ENCODE measurements at regions not wholly inside any gene's neighbourhood (a gene's known extent, or its start where the extent isn't known, plus 50 kb on each side); places are given as distances from the start of the nearest gene placed in this dataset.

DNA sequence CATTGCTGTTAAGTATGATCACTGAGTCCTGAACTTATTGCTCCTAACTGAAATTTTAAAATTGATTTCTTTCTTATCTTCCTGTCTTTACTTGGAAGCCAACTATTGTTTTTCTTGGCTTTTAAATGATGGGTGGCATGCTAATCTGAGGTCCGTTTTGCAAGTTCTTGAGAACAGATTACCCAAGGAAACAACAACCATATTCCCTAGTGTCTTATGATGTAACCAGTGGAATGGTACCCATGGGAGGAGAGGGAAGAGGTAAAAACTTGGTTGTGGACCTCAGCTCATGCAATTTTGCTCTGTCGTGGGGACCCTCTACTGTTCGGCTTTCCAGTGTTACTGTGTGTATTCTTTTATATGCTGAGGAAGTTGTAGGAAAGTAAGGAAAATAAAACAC lies 454.8 kb upstream of the ADAMTS5 start (continued):
- TF ChIP-seq, protein P1, sequence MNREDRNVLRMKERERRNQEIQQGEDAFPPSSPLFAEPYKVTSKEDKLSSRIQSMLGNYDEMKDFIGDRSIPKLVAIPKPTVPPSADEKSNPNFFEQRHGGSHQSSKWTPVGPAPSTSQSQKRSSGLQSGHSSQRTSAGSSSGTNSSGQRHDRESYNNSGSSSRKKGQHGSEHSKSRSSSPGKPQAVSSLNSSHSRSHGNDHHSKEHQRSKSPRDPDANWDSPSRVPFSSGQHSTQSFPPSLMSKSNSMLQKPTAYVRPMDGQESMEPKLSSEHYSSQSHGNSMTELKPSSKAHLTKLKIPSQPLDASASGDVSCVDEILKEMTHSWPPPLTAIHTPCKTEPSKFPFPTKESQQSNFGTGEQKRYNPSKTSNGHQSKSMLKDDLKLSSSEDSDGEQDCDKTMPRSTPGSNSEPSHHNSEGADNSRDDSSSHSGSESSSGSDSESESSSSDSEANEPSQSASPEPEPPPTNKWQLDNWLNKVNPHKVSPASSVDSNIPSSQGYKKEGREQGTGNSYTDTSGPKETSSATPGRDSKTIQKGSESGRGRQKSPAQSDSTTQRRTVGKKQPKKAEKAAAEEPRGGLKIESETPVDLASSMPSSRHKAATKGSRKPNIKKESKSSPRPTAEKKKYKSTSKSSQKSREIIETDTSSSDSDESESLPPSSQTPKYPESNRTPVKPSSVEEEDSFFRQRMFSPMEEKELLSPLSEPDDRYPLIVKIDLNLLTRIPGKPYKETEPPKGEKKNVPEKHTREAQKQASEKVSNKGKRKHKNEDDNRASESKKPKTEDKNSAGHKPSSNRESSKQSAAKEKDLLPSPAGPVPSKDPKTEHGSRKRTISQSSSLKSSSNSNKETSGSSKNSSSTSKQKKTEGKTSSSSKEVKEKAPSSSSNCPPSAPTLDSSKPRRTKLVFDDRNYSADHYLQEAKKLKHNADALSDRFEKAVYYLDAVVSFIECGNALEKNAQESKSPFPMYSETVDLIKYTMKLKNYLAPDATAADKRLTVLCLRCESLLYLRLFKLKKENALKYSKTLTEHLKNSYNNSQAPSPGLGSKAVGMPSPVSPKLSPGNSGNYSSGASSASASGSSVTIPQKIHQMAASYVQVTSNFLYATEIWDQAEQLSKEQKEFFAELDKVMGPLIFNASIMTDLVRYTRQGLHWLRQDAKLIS (CRISPR knock-in tag; IDR thresholded peaks at IDR 0.05; ENCODE audit: borderline replicate concordance), result no peak
- TF ChIP-seq ZNF396 (CRISPR knock-in tag; IDR thresholded peaks at IDR 0.05; ENCODE audit: borderline replicate concordance) (no peak), JUN (CRISPR knock-in tag; IDR thresholded peaks at IDR 0.05) (no peak), FOXK1 (CRISPR knock-in tag; IDR thresholded peaks at IDR 0.05) (no peak), TEAD1 (CRISPR knock-in tag; IDR thresholded peaks at IDR 0.05) (no peak), SOX15 (CRISPR knock-in tag; IDR thresholded peaks at IDR 0.05) (no peak), ELF4 (CRISPR knock-in tag; IDR thresholded peaks at IDR 0.05; ENCODE audit: low read depth) (no peak), ZNF423 (CRISPR knock-in tag; IDR thresholded peaks at IDR 0.05) (no peak), E2F5 (CRISPR knock-in tag; IDR thresholded peaks at IDR 0.05) (no peak), SMAD4 (CRISPR knock-in tag; IDR thresholded peaks at IDR 0.05) (no peak), PRRX2 (CRISPR knock-in tag; IDR thresholded peaks at IDR 0.05) (no peak), HMGA2 (CRISPR knock-in tag; IDR thresholded peaks at IDR 0.05) (no peak)
- TF ChIP-seq, protein P2, sequence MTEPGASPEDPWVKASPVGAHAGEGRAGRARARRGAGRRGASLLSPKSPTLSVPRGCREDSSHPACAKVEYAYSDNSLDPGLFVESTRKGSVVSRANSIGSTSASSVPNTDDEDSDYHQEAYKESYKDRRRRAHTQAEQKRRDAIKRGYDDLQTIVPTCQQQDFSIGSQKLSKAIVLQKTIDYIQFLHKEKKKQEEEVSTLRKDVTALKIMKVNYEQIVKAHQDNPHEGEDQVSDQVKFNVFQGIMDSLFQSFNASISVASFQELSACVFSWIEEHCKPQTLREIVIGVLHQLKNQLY (CRISPR knock-in tag; IDR thresholded peaks at IDR 0.05), result no peak

- CTCF ChIA-PET, result no interaction called here
- ATAC-seq (no peak), DNase-seq (ENCODE audit: low spot score) (no peak)
- Mint-ChIP-seq H3K9me3 (peaks cover 8% of the 10 kb centered on the region; the same call in 1 of the 2 replicates), H3K4me1 (peaks cover 31% of the 10 kb centered on the region), H3K36me3 (no peaks in the 10 kb centered on the region; the same call in 1 of the 2 replicates), H3K27ac (no peak overlapping the region), H3K4me3 (no peak overlapping the region), H3K27me3 (ENCODE audit: low read depth) (no peaks in the 10 kb centered on the region)
- POLR2A ChIA-PET, result no interaction called here
- TF ChIP-seq MXD4 (CRISPR knock-in tag; IDR thresholded peaks at IDR 0.05; ENCODE audit: borderline replicate concordance), result no peak
- no peak for TF ChIP-seq NR2C2 (CRISPR knock-in tag; IDR thresholded peaks at IDR 0.05)
- no peak for TF ChIP-seq RELA (CRISPR knock-in tag; IDR thresholded peaks at IDR 0.05; ENCODE audit: borderline replicate concordance)
- TF ChIP-seq, protein P3, sequence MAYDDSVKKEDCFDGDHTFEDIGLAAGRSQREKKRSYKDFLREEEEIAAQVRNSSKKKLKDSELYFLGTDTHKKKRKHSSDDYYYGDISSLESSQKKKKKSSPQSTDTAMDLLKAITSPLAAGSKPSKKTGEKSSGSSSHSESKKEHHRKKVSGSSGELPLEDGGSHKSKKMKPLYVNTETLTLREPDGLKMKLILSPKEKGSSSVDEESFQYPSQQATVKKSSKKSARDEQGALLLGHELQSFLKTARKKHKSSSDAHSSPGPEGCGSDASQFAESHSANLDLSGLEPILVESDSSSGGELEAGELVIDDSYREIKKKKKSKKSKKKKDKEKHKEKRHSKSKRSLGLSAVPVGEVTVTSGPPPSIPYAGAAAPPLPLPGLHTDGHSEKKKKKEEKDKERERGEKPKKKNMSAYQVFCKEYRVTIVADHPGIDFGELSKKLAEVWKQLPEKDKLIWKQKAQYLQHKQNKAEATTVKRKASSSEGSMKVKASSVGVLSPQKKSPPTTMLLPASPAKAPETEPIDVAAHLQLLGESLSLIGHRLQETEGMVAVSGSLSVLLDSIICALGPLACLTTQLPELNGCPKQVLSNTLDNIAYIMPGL (CRISPR knock-in tag; IDR thresholded peaks at IDR 0.05), result no peak
- TF ChIP-seq, protein P4, sequence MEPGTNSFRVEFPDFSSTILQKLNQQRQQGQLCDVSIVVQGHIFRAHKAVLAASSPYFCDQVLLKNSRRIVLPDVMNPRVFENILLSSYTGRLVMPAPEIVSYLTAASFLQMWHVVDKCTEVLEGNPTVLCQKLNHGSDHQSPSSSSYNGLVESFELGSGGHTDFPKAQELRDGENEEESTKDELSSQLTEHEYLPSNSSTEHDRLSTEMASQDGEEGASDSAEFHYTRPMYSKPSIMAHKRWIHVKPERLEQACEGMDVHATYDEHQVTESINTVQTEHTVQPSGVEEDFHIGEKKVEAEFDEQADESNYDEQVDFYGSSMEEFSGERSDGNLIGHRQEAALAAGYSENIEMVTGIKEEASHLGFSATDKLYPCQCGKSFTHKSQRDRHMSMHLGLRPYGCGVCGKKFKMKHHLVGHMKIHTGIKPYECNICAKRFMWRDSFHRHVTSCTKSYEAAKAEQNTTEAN (CRISPR knock-in tag; IDR thresholded peaks at IDR 0.05), result no peak
- TF ChIP-seq ATF2 (CRISPR knock-in tag; IDR thresholded peaks at IDR 0.05; ENCODE audit: borderline replicate concordance, low read depth), result no peak
- TF ChIP-seq EMX1 (CRISPR knock-in tag; IDR thresholded peaks at IDR 0.05), result no peak
- no peak for TF ChIP-seq SMAD4 (CRISPR knock-in tag; IDR thresholded peaks at IDR 0.05)
- TF ChIP-seq ZNF138 (CRISPR knock-in tag; conservative IDR thresholded peaks at IDR 0.05), result no peak
- TF ChIP-seq ZNF263 (CRISPR knock-in tag; IDR thresholded peaks at IDR 0.05; ENCODE audit: low read depth), result no peak
- no peak for TF ChIP-seq SOX15 (CRISPR knock-in tag; IDR thresholded peaks at IDR 0.05)
- TF ChIP-seq, protein P5, sequence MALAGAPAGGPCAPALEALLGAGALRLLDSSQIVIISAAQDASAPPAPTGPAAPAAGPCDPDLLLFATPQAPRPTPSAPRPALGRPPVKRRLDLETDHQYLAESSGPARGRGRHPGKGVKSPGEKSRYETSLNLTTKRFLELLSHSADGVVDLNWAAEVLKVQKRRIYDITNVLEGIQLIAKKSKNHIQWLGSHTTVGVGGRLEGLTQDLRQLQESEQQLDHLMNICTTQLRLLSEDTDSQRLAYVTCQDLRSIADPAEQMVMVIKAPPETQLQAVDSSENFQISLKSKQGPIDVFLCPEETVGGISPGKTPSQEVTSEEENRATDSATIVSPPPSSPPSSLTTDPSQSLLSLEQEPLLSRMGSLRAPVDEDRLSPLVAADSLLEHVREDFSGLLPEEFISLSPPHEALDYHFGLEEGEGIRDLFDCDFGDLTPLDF (CRISPR knock-in tag; IDR thresholded peaks at IDR 0.05), result no peak
- TF ChIP-seq, protein P1 (CRISPR knock-in tag; IDR thresholded peaks at IDR 0.05; ENCODE audit: borderline replicate concordance), result no peak
Measured at GRCh38 chr21:27419153-27419552, 452.3 kb upstream of the ADAMTS5 start.
